Fibroblast of lung (primary cell): ENCODE measurements at regions not wholly inside any gene's neighbourhood (a gene's known extent, or its start where the extent isn't known, plus 50 kb on each side); places are given as distances from the start of the nearest gene placed in this dataset.

Experiments used
- CTCF ChIP-seq, 2 donors: IDR thresholded peaks in 1 of 2; conservative IDR thresholded peaks in 1 of 2; 1 replicate in 1 of 2; 2 replicates in 1 of 2; pipeline ENCODE4 v1.5.1; 2011 to 2012; ENCODE audit warnings: low read length in 2 of 2, control low read depth in 1 of 2, inconsistent platforms in 1 of 2, low read depth in 1 of 2, mild to moderate bottlenecking in 1 of 2
- EZH2 ChIP-seq: IDR thresholded peaks from 2 replicates; pipeline ENCODE4 v1.5.1; 2012; ENCODE audit warnings: low read length, control low read depth, mild to moderate bottlenecking; ENCODE audit errors: missing control alignments

GRCh38 chr19:28264556-28264955 is 948.4 kb downstream of the UQCRFS1 start:
- TF ChIP-seq CTCF (conservative IDR thresholded peaks at IDR 0.05 in 1 of 2, IDR thresholded peaks at IDR 0.05 in 1 of 2; ENCODE audit: low read depth in 1 of 2, low read length in 2 of 2) = no peak
- no peak for TF ChIP-seq EZH2
